HG03571 (cell line): ENCODE measurements at regions not wholly inside any gene's neighbourhood (a gene's known extent, or its start where the extent isn't known, plus 50 kb on each side); places are given as distances from the start of the nearest gene placed in this dataset.
"Not testable (repeated sequence)": the region's sequence is repeated elsewhere in the genome, so short reads cannot be mapped to it uniquely, and the experiment has no call there.

Experiments
- ATAC-seq: cut with Tn5 transposase; IDR thresholded peaks from one replicate; pipeline ENCODE4 v1.9.1; 2021; ENCODE audit not compliant: unreplicated experiment

- not testable (repeated sequence) for ATAC-seq
Measured at GRCh38 chr1:120282744-120283464, 106.6 kb upstream of the SEC22B start.

GRCh38 chr1:120278259-120278610 lies 101.9 kb upstream of the SEC22B start:
- ATAC-seq: not testable (repeated sequence)

GRCh38 chr1:120277428-120278258 lies 101.3 kb upstream of the SEC22B start:
- not testable (repeated sequence) for ATAC-seq

GRCh38 chr1:120276710-120277109 lies 100.4 kb upstream of the SEC22B start:
- not testable (repeated sequence) for ATAC-seq

- ATAC-seq: not testable (repeated sequence)
Measured at GRCh38 chr1:120274438-120274837, 98.1 kb upstream of the SEC22B start.

- ATAC-seq: not testable (repeated sequence)
Measured at GRCh38 chr1:120273363-120273762, 97.0 kb upstream of the SEC22B start.

- not testable (repeated sequence) for ATAC-seq
Measured at GRCh38 chr1:120272242-120272641, 95.9 kb upstream of the SEC22B start.

- ATAC-seq: not testable (repeated sequence)
Measured at GRCh38 chr1:120271561-120272221, 95.4 kb upstream of the SEC22B start.

GRCh38 chr1:120267894-120268551 lies 91.7 kb upstream of the SEC22B start:
- not testable (repeated sequence) for ATAC-seq

GRCh38 chr1:120264564-120264963 lies 88.2 kb upstream of the SEC22B start:
- not testable (repeated sequence) for ATAC-seq

- not testable (repeated sequence) for ATAC-seq
Measured at GRCh38 chr1:120262791-120263751, 86.8 kb upstream of the SEC22B start.

GRCh38 chr1:120257778-120258105 lies 81.4 kb upstream of the SEC22B start:
- not testable (repeated sequence) for ATAC-seq

- not testable (repeated sequence) for ATAC-seq
Measured at GRCh38 chr1:120257064-120257777, 80.9 kb upstream of the SEC22B start.

GRCh38 chr1:120250756-120251155 lies 74.4 kb upstream of the SEC22B start:
- not testable (repeated sequence) for ATAC-seq

GRCh38 chr1:120248726-120249427 lies 72.6 kb upstream of the SEC22B start:
- not testable (repeated sequence) for ATAC-seq

GRCh38 chr1:120248203-120248602 lies 71.9 kb upstream of the SEC22B start:
- not testable (repeated sequence) for ATAC-seq

GRCh38 chr1:120243867-120244266 lies 67.5 kb upstream of the SEC22B start:
- ATAC-seq: not testable (repeated sequence)

GRCh38 chr1:120242582-120242981 lies 66.3 kb upstream of the SEC22B start:
- not testable (repeated sequence) for ATAC-seq

- ATAC-seq: not testable (repeated sequence)
Measured at GRCh38 chr1:120241868-120242267, 65.5 kb upstream of the SEC22B start.
